SK-N-MC (cell line): ENCODE measurements at regions not wholly inside any gene's neighbourhood (a gene's known extent, or its start where the extent isn't known, plus 50 kb on each side); places are given as distances from the start of the nearest gene placed in this dataset.

Source experiments
- DNase-seq: peaks from one replicate; pipeline ENCODE4 v3.0.0-alpha.2; 2011; ENCODE audit warnings: low read depth, low spot score
- H3K27ac ChIP-seq: fragments of 200-600 bp; sonication (generic); 2 replicates; pipeline ENCODE4 v1.5.1; 2016; ENCODE audit warnings: mixed run types
- H3K36me3 ChIP-seq: fragments of 200-600 bp; sonication (generic); 2 replicates; pipeline ENCODE4 v1.6.1; 2017; ENCODE audit warnings: antibody characterized with exemption, low read length, mixed read lengths; ENCODE audit not compliant: insufficient read depth
- H3K4me3 ChIP-seq: fragments of 200-600 bp; sonication (generic); 2 replicates; pipeline ENCODE4 v1.5.1; 2016
- H3K9ac ChIP-seq: fragments of 200-600 bp; sonication (generic); 2 replicates; pipeline ENCODE4 v1.8.0; 2017; ENCODE audit warnings: mixed run types, mixed read lengths; ENCODE audit not compliant: insufficient read length
- H3K9me3 ChIP-seq: fragments of 200-600 bp; sonication (generic); 2 replicates; pipeline ENCODE4 v1.6.1; 2017; ENCODE audit warnings: low read depth, mild to moderate bottlenecking, antibody characterized with exemption, low read length, moderate library complexity, mixed read lengths
- EZH2 ChIP-seq: fragments of 200-600 bp; sonication (generic); IDR thresholded peaks from one replicate; pipeline ENCODE4 v1.6.1; 2017; ENCODE audit warnings: antibody characterized with exemption
- FOXP2 ChIP-seq: optimal IDR thresholded peaks from 2 replicates; pipeline ENCODE3; 2011; ENCODE audit warnings: mild to moderate bottlenecking, moderate library complexity; ENCODE audit not compliant: insufficient read depth; ENCODE audit errors: extremely low read length, control extremely low read depth
- POLR2AphosphoS5 ChIP-seq: IDR thresholded peaks from 2 replicates; pipeline ENCODE4 v1.6.1; 2012; ENCODE audit warnings: mild to moderate bottlenecking, low read depth, low read length, borderline replicate concordance

DNA sequence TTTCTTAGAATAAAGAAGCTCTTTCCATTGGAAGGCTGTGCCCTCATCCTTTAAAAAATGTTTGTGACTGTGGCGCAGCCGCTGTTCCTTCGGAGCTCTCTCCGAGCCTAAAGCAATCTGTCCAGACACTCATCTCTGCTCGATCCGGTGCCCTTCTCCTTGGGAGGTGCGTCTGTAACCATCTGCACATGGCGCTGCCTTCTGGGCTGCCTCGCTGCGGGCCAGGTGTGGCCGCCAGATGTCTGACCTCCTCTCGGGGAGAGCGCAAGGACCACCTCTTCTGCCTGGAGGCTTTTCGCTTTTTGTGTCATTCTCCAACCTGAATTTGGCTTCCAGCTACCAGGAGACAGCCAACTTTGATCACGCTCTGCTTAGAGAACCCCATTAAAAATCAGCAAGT lies 153.4 kb upstream of the PTCH1 start:
- DNase-seq = no peak
- TF ChIP-seq POLR2AphosphoS5 = no peak
- TF ChIP-seq EZH2 = no peak
- no peak for TF ChIP-seq FOXP2
- no peak overlapping the region for H3K27ac ChIP-seq
- no peak overlapping the region for H3K9ac ChIP-seq
- H3K36me3 ChIP-seq = no peaks in the 10 kb centered on the region
- H3K9me3 ChIP-seq = no peaks in the 10 kb centered on the region
- H3K4me3 ChIP-seq = no peak overlapping the region

DNA sequence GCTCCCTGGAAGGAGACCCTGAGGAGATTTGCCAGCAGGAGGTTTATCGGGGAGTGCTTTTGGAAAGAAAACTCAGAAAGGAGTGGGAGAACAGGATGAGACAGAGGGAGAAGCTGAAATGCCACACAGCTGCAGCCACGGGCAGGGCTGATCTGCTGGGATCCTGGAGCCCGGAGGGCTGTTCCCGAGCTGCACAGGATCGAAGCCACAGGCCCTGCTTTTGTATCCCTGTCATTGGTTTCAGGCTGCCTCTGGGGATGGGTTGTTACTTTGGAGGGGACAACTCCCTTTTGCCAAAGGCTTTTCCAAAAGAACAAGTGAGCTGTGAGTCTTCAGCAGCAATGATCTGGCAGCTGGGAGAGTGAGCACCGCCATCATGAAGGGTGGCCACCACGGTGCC lies 152.5 kb upstream of the PTCH1 start:
- no peak for DNase-seq
- H3K27ac ChIP-seq = no peak overlapping the region

DNA sequence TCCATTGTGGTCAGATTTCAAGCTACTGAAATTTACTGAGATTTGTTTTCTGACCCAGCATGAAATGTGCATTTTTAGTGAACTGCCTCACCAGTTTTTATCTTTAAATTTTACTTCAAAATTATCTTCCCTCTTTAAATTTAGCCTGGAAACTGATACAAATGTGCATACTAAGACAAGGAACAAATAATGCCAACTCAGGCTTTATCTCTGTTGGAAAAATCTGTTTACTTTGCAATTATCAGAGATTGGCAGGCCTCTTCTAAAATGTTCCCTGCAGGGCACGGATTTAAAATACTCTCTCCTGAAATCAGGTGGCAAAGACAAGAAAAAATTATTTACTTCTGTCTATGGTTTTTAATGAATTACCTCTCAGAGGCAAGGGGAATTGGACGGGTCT lies 151.0 kb upstream of the PTCH1 start:
- Histone ChIP-seq H3K36me3 (no peaks in the 10 kb centered on the region), H3K9me3 (no peaks in the 10 kb centered on the region), H3K4me3 (no peak overlapping the region), H3K27ac (no peak overlapping the region), H3K9ac (no peak overlapping the region)
- no peak for TF ChIP-seq POLR2AphosphoS5
- TF ChIP-seq EZH2 = no peak
- no peak for TF ChIP-seq FOXP2
- no peak for DNase-seq

More for the DNA sequence above, 152.5 kb upstream of the PTCH1 start:
- Histone ChIP-seq H3K4me3 (no peak overlapping the region), H3K9ac (no peak overlapping the region), H3K36me3 (no peaks in the 10 kb centered on the region), H3K9me3 (no peaks in the 10 kb centered on the region)
- TF ChIP-seq EZH2 = no peak

DNA sequence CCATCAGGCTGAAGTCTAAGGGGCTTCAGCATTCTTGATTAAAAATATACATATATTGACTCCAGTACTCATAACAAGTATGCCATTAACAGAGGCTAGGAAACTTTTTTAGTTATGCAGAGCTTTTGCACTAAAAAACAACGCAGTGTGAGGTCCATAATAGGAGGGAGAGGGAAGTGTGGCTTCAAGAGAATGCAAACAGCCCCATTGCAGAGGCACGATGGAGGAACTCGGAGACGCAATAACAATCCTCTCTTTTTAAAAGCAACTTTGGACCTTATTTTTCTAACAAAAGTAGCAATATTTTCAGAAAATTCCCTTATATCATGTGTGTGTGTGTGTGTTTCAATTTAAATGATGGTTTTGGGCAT lies 150.0 kb upstream of the PTCH1 start:
- Histone ChIP-seq H3K36me3 (no peaks in the 10 kb centered on the region), H3K9ac (no peak overlapping the region), H3K27ac (no peak overlapping the region), H3K9me3 (no peaks in the 10 kb centered on the region), H3K4me3 (no peak overlapping the region)
- TF ChIP-seq POLR2AphosphoS5 = no peak
- no peak for DNase-seq

DNA sequence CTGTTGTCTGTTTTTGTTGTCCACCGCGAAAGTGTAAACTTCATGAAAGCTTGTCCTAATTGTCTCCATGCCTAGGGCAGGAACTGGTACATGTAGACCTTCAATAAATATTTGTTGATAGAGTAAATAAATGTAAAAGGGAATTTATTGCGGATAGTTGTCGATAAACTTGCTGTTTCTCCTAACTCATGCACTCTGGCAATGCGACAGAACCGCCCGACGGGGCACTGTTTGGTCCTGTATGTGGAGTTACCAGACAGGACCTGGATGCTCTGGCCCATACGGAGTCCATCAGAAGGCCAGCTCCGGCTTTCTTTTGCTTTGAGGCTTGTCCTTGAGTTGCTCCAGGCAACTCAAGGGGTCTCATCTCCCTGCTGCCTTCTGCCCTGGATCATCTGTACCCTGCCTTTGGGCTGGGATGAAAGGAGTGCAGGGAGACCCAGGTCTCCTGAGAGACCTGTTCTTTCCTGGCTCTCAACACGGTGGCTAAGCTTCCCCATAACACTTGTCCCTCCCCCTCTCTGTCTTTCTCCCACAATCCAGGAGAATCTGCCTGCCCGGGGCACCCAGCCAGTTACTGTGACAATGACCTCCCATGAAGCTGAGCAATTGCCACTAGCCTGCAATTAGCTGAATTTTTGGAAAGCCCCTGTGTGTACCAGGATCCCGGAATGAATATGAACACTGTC lies 149.5 kb upstream of the PTCH1 start:
- H3K4me3 ChIP-seq = no peak overlapping the region
- no peak overlapping the region for H3K27ac ChIP-seq
- TF ChIP-seq EZH2 (no peak), POLR2AphosphoS5 (no peak), FOXP2 (no peak)
- H3K36me3 ChIP-seq = no peaks in the 10 kb centered on the region
- DNase-seq = no peak
- H3K9me3 ChIP-seq = no peaks in the 10 kb centered on the region
- no peak overlapping the region for H3K9ac ChIP-seq

DNA sequence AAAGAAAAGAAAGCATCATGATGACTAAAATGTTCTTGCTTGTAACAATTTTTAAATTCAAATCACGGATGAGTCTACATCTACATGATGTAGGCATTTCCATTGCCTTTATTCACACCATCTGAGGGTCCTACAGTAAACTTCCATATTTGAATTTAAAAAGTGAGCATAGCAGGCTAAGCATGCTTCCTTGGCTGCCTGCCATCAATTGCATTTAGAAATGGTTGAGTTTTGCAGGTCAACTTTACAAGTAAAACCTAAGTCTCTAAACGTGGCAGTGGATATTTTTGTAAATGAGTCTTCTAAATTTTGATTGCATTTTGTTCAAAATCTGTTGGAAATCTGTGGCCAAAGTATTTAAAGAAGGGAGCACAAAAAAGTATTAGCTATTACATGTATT lies 136.5 kb upstream of the PTCH1 start:
- H3K9ac ChIP-seq = no peak overlapping the region
- no peaks in the 10 kb centered on the region for H3K36me3 ChIP-seq
- no peaks in the 10 kb centered on the region for H3K9me3 ChIP-seq
- TF ChIP-seq EZH2 (no peak), FOXP2 (no peak), POLR2AphosphoS5 (no peak)
- peak; percentile 37 for DNase-seq
- H3K4me3 ChIP-seq = no peak overlapping the region
- H3K27ac ChIP-seq = no peak overlapping the region

DNA sequence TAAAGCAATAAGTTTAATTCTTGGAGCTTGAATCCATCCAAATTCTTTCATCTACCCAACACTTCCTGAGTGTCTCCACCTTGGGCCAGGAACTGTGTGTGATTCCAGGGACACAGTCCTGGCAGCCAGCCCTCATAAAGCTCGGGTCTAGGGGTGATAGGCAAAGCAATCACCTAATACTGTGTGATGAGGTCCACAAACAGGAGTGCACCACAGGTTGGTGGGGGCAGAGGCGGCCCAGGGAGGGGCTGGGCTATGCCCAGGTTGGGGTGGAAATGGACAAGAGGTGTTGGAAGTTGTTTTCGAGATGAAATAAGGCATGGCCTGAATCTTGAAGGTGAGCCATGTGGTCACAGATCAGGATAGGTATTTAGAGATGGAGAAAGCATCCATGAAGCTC lies 133.9 kb upstream of the PTCH1 start:
- H3K9me3 ChIP-seq = no peaks in the 10 kb centered on the region
- no peak for DNase-seq
- TF ChIP-seq EZH2 (no peak), FOXP2 (no peak), POLR2AphosphoS5 (no peak)
- H3K27ac ChIP-seq = no peak overlapping the region
- H3K36me3 ChIP-seq = no peaks in the 10 kb centered on the region
- no peak overlapping the region for H3K4me3 ChIP-seq
- no peak overlapping the region for H3K9ac ChIP-seq

DNA sequence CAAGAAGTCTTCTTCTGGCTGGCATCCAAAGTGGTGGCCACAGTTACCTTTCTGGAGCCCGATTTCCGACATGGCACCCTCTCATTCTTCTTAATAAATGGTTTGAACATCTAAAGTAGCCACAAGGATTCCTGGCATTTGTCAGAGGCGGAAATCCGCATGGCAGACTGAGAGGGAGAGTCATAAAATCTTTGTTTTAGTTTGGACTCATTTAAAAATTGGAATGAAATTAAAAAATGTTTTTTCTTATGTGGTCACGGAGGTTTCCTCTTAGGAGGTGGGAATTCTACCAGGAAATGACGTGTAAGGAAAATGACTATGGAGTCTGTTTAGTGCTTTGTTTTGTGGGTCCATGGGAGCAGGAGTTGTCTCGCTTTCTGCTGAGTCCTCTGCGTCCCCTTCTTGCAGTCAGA lies 133.0 kb upstream of the PTCH1 start:
- H3K27ac ChIP-seq = no peak overlapping the region
- H3K9ac ChIP-seq = no peak overlapping the region
- TF ChIP-seq FOXP2 = no peak
- no peak for TF ChIP-seq EZH2
- peak; percentile 30; the same call in 1 of the 2 replicates for TF ChIP-seq POLR2AphosphoS5
- H3K4me3 ChIP-seq = no peak overlapping the region
- no peaks in the 10 kb centered on the region for H3K9me3 ChIP-seq
- DNase-seq = peak; percentile 39
- H3K36me3 ChIP-seq = no peaks in the 10 kb centered on the region

DNA sequence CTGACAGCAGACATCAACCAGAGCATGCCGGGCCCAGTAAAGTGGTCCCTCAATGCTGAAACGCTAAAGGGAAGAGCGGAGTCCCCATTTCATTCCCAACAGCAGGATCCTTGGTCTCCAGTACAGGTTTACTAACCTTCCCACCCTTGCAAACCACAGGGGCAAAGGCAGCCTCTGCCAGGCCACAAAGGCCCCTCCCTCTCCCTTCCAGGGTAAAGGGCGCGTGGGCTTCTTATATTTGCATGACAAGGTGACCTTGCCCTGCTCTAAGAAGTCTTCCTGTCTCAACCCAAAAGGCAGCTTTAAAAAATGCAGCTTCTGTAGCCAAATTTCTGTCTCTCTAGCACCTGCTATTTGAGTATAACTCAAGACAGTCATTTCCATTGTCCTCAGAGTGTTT lies 131.5 kb upstream of the PTCH1 start:
- Histone ChIP-seq H3K4me3 (no peak overlapping the region), H3K27ac (no peak overlapping the region), H3K36me3 (no peaks in the 10 kb centered on the region), H3K9ac (no peak overlapping the region), H3K9me3 (no peaks in the 10 kb centered on the region)
- TF ChIP-seq EZH2 = no peak
- TF ChIP-seq POLR2AphosphoS5 = no peak
- TF ChIP-seq FOXP2 = no peak
- DNase-seq = no peak
